ENCODE measurements at regions not wholly inside any gene's neighbourhood (a gene's known extent, or its start where the extent isn't known, plus 50 kb on each side); places are given as distances from the start of the nearest gene placed in this dataset.

DNA sequence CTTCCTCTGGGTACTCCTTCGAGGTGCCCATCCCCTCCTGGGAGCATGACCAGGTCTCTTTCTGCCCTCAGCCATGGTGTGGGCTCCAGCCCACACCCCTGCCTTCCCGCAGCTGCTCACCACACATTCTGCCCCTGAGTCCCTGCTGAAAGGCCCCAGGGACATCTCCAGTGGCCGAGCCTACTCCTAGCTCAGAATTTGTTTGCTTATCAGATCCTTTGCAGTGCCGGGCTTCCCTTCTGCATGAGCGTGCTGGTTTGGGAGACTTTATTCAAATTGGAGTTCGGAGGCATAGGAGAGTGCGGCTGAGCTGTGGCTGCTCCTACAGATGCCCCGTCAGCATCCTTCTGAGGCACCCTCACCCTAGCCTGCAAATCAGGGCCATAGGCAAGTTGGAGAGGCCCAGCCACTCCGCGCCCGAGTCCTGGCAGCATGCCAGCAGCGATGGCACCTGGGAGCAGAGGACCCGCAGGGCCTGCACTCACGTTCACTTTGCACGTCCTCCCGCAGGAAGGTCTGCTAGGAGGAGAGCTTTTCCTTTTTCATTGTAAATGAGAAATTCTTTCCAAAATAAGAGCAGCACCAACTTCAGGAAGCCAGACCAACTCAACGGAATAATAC is 327.3 kb downstream of the QKI start:
- no peaks in the 10 kb centered on the region for H3K79me2 ChIP-seq
- peaks cover 9% of the 10 kb centered on the region for H3K4me1 ChIP-seq (ENCODE audit: insufficient read depth)
- no peak overlapping the region for H3K4me3 ChIP-seq
- H2AFZ ChIP-seq = no peak overlapping the region
- WGBS (ENCODE audit: low lambda C conversion rate, missing lambda C conversion rate) = 80% methylated on average over 17 of the region's 17 CpGs
- H3K4me2 ChIP-seq = no peak overlapping the region
- H3K9me2 ChIP-seq (replicated peaks; ENCODE audit: insufficient read depth) = no peaks in the 10 kb centered on the region
- no peaks in the 10 kb centered on the region for H3K9me3 ChIP-seq (ENCODE audit: low read depth)
- no peak for TF ChIP-seq EZH2 (IDR thresholded peaks at IDR 0.05; ENCODE audit: borderline replicate concordance)
- no peak for TF ChIP-seq EZH2phosphoT487 (IDR thresholded peaks at IDR 0.05; ENCODE audit: low read depth, severe bottlenecking, unreplicated experiment)
- TF ChIP-seq, protein P1, sequence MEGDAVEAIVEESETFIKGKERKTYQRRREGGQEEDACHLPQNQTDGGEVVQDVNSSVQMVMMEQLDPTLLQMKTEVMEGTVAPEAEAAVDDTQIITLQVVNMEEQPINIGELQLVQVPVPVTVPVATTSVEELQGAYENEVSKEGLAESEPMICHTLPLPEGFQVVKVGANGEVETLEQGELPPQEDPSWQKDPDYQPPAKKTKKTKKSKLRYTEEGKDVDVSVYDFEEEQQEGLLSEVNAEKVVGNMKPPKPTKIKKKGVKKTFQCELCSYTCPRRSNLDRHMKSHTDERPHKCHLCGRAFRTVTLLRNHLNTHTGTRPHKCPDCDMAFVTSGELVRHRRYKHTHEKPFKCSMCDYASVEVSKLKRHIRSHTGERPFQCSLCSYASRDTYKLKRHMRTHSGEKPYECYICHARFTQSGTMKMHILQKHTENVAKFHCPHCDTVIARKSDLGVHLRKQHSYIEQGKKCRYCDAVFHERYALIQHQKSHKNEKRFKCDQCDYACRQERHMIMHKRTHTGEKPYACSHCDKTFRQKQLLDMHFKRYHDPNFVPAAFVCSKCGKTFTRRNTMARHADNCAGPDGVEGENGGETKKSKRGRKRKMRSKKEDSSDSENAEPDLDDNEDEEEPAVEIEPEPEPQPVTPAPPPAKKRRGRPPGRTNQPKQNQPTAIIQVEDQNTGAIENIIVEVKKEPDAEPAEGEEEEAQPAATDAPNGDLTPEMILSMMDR (IDR thresholded peaks at IDR 0.05; ENCODE audit: poor library complexity) = no peak
- no peak overlapping the region for H3K27ac ChIP-seq
- no peaks in the 10 kb centered on the region for H4K20me1 ChIP-seq (ENCODE audit: insufficient read depth, poor library complexity, severe bottlenecking)
- no peaks in the 10 kb centered on the region for H3K36me3 ChIP-seq (replicated peaks; ENCODE audit: insufficient read depth, low read depth)
- H3K27me3 ChIP-seq = no peaks in the 10 kb centered on the region
- DNase-seq (ENCODE audit: low spot score) = no peak

DNA sequence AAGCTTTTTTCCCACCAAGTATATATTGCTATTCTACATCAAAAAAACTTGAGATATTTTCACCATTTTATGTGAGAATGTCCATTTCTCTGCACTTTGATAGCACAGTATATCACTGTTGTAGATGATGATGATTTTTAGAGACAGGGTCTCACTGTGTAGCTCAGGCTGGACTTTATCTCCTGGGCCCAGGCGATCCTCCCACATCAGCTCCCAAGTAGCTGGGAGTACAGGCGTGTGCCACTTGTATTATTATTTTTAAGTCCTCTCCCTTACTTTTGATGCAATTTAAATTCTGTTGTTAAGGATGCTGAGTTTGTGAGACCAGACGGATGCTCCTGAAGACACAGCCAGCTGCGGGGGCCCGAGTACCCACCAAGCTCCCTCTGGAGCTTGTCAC is 326.8 kb downstream of the QKI start:
- Histone ChIP-seq H3K27ac (no peak overlapping the region), H3K79me2 (no peaks in the 10 kb centered on the region), H3K36me3 (replicated peaks; ENCODE audit: insufficient read depth, low read depth) (no peaks in the 10 kb centered on the region), H3K4me1 (ENCODE audit: insufficient read depth) (peaks cover 9% of the 10 kb centered on the region), H3K9me2 (replicated peaks; ENCODE audit: insufficient read depth) (no peaks in the 10 kb centered on the region), H3K4me3 (no peak overlapping the region), H4K20me1 (ENCODE audit: insufficient read depth, poor library complexity, severe bottlenecking) (no peaks in the 10 kb centered on the region), H3K4me2 (no peak overlapping the region), H3K9me3 (ENCODE audit: low read depth) (no peaks in the 10 kb centered on the region), H2AFZ (no peak overlapping the region), H3K27me3 (no peaks in the 10 kb centered on the region)
- 91% methylated on average over 5 of the region's 5 CpGs for WGBS (ENCODE audit: low lambda C conversion rate, missing lambda C conversion rate)
- TF ChIP-seq EZH2phosphoT487 (IDR thresholded peaks at IDR 0.05; ENCODE audit: low read depth, severe bottlenecking, unreplicated experiment) = no peak
- TF ChIP-seq, protein P1 (IDR thresholded peaks at IDR 0.05; ENCODE audit: poor library complexity) = no peak
- TF ChIP-seq EZH2 (IDR thresholded peaks at IDR 0.05; ENCODE audit: borderline replicate concordance) = no peak
- DNase-seq (ENCODE audit: low spot score) = no peak

DNA sequence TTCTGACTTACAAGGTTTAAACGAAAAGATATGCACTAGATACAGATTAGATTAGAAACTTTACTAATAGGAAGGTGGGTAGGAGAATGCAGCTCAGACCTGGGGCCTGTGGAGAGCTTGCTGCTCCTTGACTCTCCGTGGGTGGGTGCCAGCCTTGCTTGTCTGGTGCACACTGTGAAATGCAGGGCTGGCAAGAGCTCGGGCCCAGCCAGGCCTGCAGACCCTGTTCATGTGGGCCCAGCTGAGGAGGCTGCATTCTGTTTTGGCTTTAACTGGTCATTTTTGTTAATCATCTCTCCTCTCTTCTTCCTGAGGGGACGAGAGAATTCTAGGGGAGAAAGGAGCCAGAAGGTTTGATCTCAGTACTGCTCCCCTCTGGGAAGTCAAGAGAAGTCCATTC is 325.4 kb downstream of the QKI start:
- H3K9me2 ChIP-seq (replicated peaks; ENCODE audit: insufficient read depth) = no peaks in the 10 kb centered on the region
- no peaks in the 10 kb centered on the region for H3K79me2 ChIP-seq
- 75% methylated on average over 4 of the region's 4 CpGs for WGBS (ENCODE audit: low lambda C conversion rate, missing lambda C conversion rate)
- H3K27ac ChIP-seq = no peak overlapping the region
- H2AFZ ChIP-seq = no peak overlapping the region
- no peak for DNase-seq (ENCODE audit: low spot score)
- H3K4me1 ChIP-seq (ENCODE audit: insufficient read depth) = no peaks in the 10 kb centered on the region
- H3K4me3 ChIP-seq = no peak overlapping the region
- no peaks in the 10 kb centered on the region for H3K27me3 ChIP-seq
- no peaks in the 10 kb centered on the region for H3K9me3 ChIP-seq (ENCODE audit: low read depth)
- H3K4me2 ChIP-seq = no peak overlapping the region
- H4K20me1 ChIP-seq (ENCODE audit: insufficient read depth, poor library complexity, severe bottlenecking) = no peaks in the 10 kb centered on the region
- TF ChIP-seq, protein P1 (IDR thresholded peaks at IDR 0.05; ENCODE audit: poor library complexity) = no peak
- no peak for TF ChIP-seq EZH2 (IDR thresholded peaks at IDR 0.05; ENCODE audit: borderline replicate concordance)
- TF ChIP-seq EZH2phosphoT487 (IDR thresholded peaks at IDR 0.05; ENCODE audit: low read depth, severe bottlenecking, unreplicated experiment) = no peak
- H3K36me3 ChIP-seq (replicated peaks; ENCODE audit: insufficient read depth, low read depth) = no peaks in the 10 kb centered on the region

DNA sequence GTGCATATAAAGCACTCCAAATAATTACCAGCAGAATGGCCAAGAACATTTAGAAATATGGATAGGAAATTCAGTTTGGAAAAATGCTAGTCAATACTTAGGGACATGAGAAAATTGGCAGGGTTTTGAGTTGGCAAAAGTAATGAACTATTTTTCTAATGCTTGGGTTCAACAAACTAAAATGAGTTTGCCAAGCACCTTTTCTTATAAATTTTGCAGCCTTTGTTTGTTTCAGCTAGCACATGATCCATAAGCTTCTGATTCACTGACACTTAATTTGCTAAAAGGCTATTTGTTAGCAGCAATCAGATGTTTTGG is 324.8 kb downstream of the QKI start:
- no peak overlapping the region for H3K4me2 ChIP-seq
- no peak overlapping the region for H3K27ac ChIP-seq
- no peaks in the 10 kb centered on the region for H3K9me3 ChIP-seq (ENCODE audit: low read depth)
- no peak overlapping the region for H3K4me3 ChIP-seq
- H4K20me1 ChIP-seq (ENCODE audit: insufficient read depth, poor library complexity, severe bottlenecking) = no peaks in the 10 kb centered on the region
- H3K27me3 ChIP-seq = no peaks in the 10 kb centered on the region
- DNase-seq (ENCODE audit: low spot score) = no peak
- no peak for TF ChIP-seq EZH2 (IDR thresholded peaks at IDR 0.05; ENCODE audit: borderline replicate concordance)
- H3K36me3 ChIP-seq (replicated peaks; ENCODE audit: insufficient read depth, low read depth) = no peaks in the 10 kb centered on the region
- H2AFZ ChIP-seq = no peak overlapping the region
- no peaks in the 10 kb centered on the region for H3K4me1 ChIP-seq (ENCODE audit: insufficient read depth)
- H3K79me2 ChIP-seq = no peaks in the 10 kb centered on the region
- H3K9me2 ChIP-seq (replicated peaks; ENCODE audit: insufficient read depth) = no peaks in the 10 kb centered on the region
